ENCODE measurements at regions not wholly inside any gene's neighbourhood (a gene's known extent, or its start where the extent isn't known, plus 50 kb on each side); places are given as distances from the start of the nearest gene placed in this dataset.

- TF ChIP-seq ZFP91 (CRISPR knock-in tag; IDR thresholded peaks at IDR 0.05; ENCODE audit: borderline replicate concordance) (no peak), CHD4 (IDR thresholded peaks at IDR 0.05; ENCODE audit: borderline replicate concordance, low read length) (no peak), ZNF430 (CRISPR knock-in tag; IDR thresholded peaks at IDR 0.05) (no peak), ZNF660 (CRISPR knock-in tag; IDR thresholded peaks at IDR 0.05; ENCODE audit: borderline replicate concordance, low read depth) (no peak), RXRB (CRISPR knock-in tag; IDR thresholded peaks at IDR 0.05; ENCODE audit: borderline replicate concordance) (no peak), ATF7 (IDR thresholded peaks at IDR 0.05) (no peak), ATF7 (CRISPR knock-in tag; IDR thresholded peaks at IDR 0.05) (no peak), ZNF879 (CRISPR knock-in tag; IDR thresholded peaks at IDR 0.05) (no peak), ZNF274 (CRISPR knock-in tag; IDR thresholded peaks at IDR 0.05) (no peak), ATF4 (CRISPR knock-in tag; IDR thresholded peaks at IDR 0.05) (no peak), ATM (IDR thresholded peaks at IDR 0.05; ENCODE audit: borderline replicate concordance) (no peak), FLYWCH1 (CRISPR knock-in tag; IDR thresholded peaks at IDR 0.05) (no peak), ZNF746 (CRISPR knock-in tag; IDR thresholded peaks at IDR 0.05) (no peak), ZNF333 (CRISPR knock-in tag; IDR thresholded peaks at IDR 0.05; ENCODE audit: borderline replicate concordance) (no peak)
Observed at GRCh38 chr11:100459811-100460210, 227.3 kb upstream of the ARHGAP42 start (continued).
